K562 (cell line): ENCODE measurements at regions not wholly inside any gene's neighbourhood (a gene's known extent, or its start where the extent isn't known, plus 50 kb on each side); places are given as distances from the start of the nearest gene placed in this dataset.

Source experiments
- ATAC-seq: fragments of 200-7000 bp; cut with Tn5 transposase; 3 replicates; pipeline ENCODE4 v1.9.1; 2020; ENCODE audit warnings: moderate library complexity
- BruUV-seq: library from RNA; stranded (reverse); fragments of 400-500 nt; replicated peaks from 2 replicates; lab custom pipeline; 2021; lab: Mats Ljungman, UMichigan
- CTCF ChIA-PET: fragments of 300-600 bp; formaldehyde crosslinking; extraction: SDS; loops from one replicate; lab custom pipeline; 2021; ENCODE audit warnings: low intra/inter-chr PET ratio; lab: Yijun Ruan, JAX
- POLR2A ChIA-PET: fragments of 300-600, 350-650 bp; sonication (Branson Sonifier 250); formaldehyde crosslinking; extraction: SDS; loops from one replicate; lab custom pipeline; 2021; ENCODE audit warnings: antibody characterized with exemption, inconsistent platforms; lab: Yijun Ruan, JAX
- DNase-seq, 4 experiments: peaks; one replicate each; pipeline versions ENCODE4 v3.0.0 to v3.0.0-alpha.2; 2011 to 2018; ENCODE audit warnings: low spot score in 3 of 4, mixed read lengths in 3 of 4; ENCODE audit errors: extremely low read depth in 1 of 4
- FAIRE-seq: peaks from 2 replicates; lab custom pipeline; 2011; peaks lifted over from hg19 to GRCh38; lab: Jason Lieb, UNC
- H2AFZ ChIP-seq: 2 replicates; pipeline ENCODE4 v1.6.0; 2011; ENCODE audit warnings: low read depth, low read length, control low read depth, inconsistent platforms
- H3K27ac ChIP-seq: fragments of 200-600 bp; 3 replicates; pipeline ENCODE4 v1.8.0; 2011; ENCODE audit warnings: low read depth, mild to moderate bottlenecking, control low read depth, inconsistent platforms, low read length, moderate library complexity, mixed read lengths; ENCODE audit errors: extremely low read depth
- H3K27me3 ChIP-seq, 2 experiments: fragments of 300-600 bp in 1 of 2; 2 replicates in 1 of 2; 3 replicates in 1 of 2; pipeline versions ENCODE4 v1.6.0 to v1.8.0; 2011; ENCODE audit warnings: inconsistent platforms in 2 of 2, low read length in 2 of 2, mild to moderate bottlenecking in 1 of 2, mixed read lengths in 1 of 2, moderate library complexity in 1 of 2; ENCODE audit not compliant: control insufficient read depth in 2 of 2, insufficient read depth in 2 of 2
- H3K36me3 ChIP-seq: fragments of 300-600 bp; 3 replicates; pipeline ENCODE4 v1.8.0; 2011; ENCODE audit warnings: mild to moderate bottlenecking, low read length, inconsistent platforms; ENCODE audit not compliant: control insufficient read depth, insufficient read depth
- H3K4me1 ChIP-seq, 2 experiments: fragments of 200-600 bp in 1 of 2; replicated peaks in 1 of 2; 2 replicates in 1 of 2; 3 replicates in 1 of 2; pipeline versions ENCODE4 v1.5.1 to v1.8.0; 2011; ENCODE audit warnings: inconsistent platforms in 2 of 2, low read length in 2 of 2, mild to moderate bottlenecking in 1 of 2, mixed read lengths in 1 of 2, moderate library complexity in 1 of 2; ENCODE audit not compliant: control insufficient read depth in 2 of 2, insufficient read depth in 2 of 2
- H3K4me2 ChIP-seq: 2 replicates; pipeline ENCODE4 v1.6.1; 2011; ENCODE audit warnings: low read length, control low read depth, inconsistent platforms, mixed read lengths; ENCODE audit not compliant: insufficient read depth
- H3K4me3 ChIP-seq: fragments of 200-600 bp; sonication (generic), shearing (Covaris generic); 2 replicates; pipeline ENCODE4 v1.5.1; 2016; ENCODE audit warnings: control low read depth, inconsistent platforms
- H3K79me2 ChIP-seq: fragments of 200-600 bp; 3 replicates; pipeline ENCODE4 v1.8.0; 2011; ENCODE audit warnings: low read length, inconsistent platforms; ENCODE audit not compliant: control insufficient read depth, insufficient read depth
- H3K9ac ChIP-seq, 2 experiments: 2 replicates each; pipeline versions ENCODE4 v1.6.0 to v1.6.1; 2011; ENCODE audit warnings: low read depth in 2 of 2, low read length in 2 of 2, control low read depth in 1 of 2, inconsistent platforms in 1 of 2, mild to moderate bottlenecking in 1 of 2, mixed read lengths in 1 of 2; ENCODE audit not compliant: insufficient read depth in 1 of 2
- H3K9me1 ChIP-seq: one replicate; pipeline ENCODE4 v1.6.0; 2011; ENCODE audit warnings: inconsistent platforms, mild to moderate bottlenecking, low read length, moderate library complexity; ENCODE audit not compliant: control insufficient read depth, insufficient read depth
- H3K9me3 ChIP-seq: replicated peaks from 2 replicates; pipeline ENCODE4 v1.5.1; 2011; ENCODE audit warnings: low read depth, low read length, inconsistent platforms; ENCODE audit not compliant: control insufficient read depth, insufficient read depth
- H4K20me1 ChIP-seq: replicated peaks from 2 replicates; pipeline ENCODE4 v1.6.1; 2011; ENCODE audit warnings: low read length, inconsistent platforms, mixed read lengths; ENCODE audit not compliant: control insufficient read depth, insufficient read depth
- CREB3 ChIP-seq: fragments of 450-650 bp; conservative IDR thresholded peaks from 2 replicates; pipeline ENCODE4 v1.6.1; 2016; ENCODE audit warnings: missing genetic modification characterization, low read depth, mild to moderate bottlenecking, missing compliant biosample characterization, moderate library complexity
- HMGN3 ChIP-seq: IDR thresholded peaks from 2 replicates; pipeline ENCODE4 v1.6.1; 2011; ENCODE audit warnings: borderline replicate concordance, low read depth, mild to moderate bottlenecking, mixed read lengths, low read length; ENCODE audit not compliant: insufficient read length; ENCODE audit errors: extremely low read depth
- HNRNPL ChIP-seq: fragments of 200-400 bp; formaldehyde crosslinking; IDR thresholded peaks from 2 replicates; pipeline ENCODE4 v1.6.1; 2017; ENCODE audit warnings: low read depth, mild to moderate bottlenecking, low read length
- NONO ChIP-seq, 2 experiments: fragments of 200-400 bp in 1 of 2; fragments of 450-650 bp in 1 of 2; formaldehyde crosslinking in 1 of 2; IDR thresholded peaks; 2 replicates each; pipeline ENCODE4 v1.6.1; 2017; ENCODE audit warnings: low read depth in 2 of 2, mild to moderate bottlenecking in 2 of 2, moderate library complexity in 2 of 2, low read length in 1 of 2
- NUFIP1 ChIP-seq: fragments of 450-650 bp; IDR thresholded peaks from 2 replicates; pipeline ENCODE4 v1.6.1; 2018; ENCODE audit not compliant: partially characterized antibody
- RBM25 ChIP-seq: fragments of 200-400 bp; formaldehyde crosslinking; IDR thresholded peaks from 2 replicates; pipeline ENCODE4 v1.6.1; 2018; ENCODE audit warnings: low read length, low read depth, moderate library complexity; ENCODE audit not compliant: severe bottlenecking
- WGBS: fragments of 100-300 bp; shearing (Covaris generic); methylation state at CpG from one replicate; pipeline ENCODE4 v1.1.6; 2016; ENCODE audit warnings: low coverage, mixed read lengths; ENCODE audit not compliant: insufficient coverage; ENCODE audit errors: missing lambda C conversion rate; 5-methylcytosine and 5-hydroxymethylcytosine counted together
- in situ Hi-C: fragments of 300-500 bp; cut with MboI; formaldehyde crosslinking; loops from 4 replicates; pipeline ENCODE4 v1.15.0; 2018; ENCODE audit warnings: inconsistent platforms, mixed read lengths
- intact Hi-C: fragments of 100-400 bp; cut with micrococcal nuclease; formaldehyde crosslinking; loops from 2 replicates; pipeline ENCODE4 v1.14.2; 2022
- TF ChIP-seq, protein P1 (sequence below): sonication (generic); IDR thresholded peaks from 2 replicates; pipeline ENCODE4 v1.6.1; 2016
- TF ChIP-seq, protein P2 (sequence below), 2 experiments: fragments of 450-650 bp in 1 of 2; IDR thresholded peaks; 2 replicates each; pipeline ENCODE4 v1.6.1; 2011 to 2017; ENCODE audit warnings: low read depth in 2 of 2, antibody characterized with exemption in 1 of 2, borderline replicate concordance in 1 of 2, low read length in 1 of 2, mild to moderate bottlenecking in 1 of 2, mixed read lengths in 1 of 2; ENCODE audit not compliant: control insufficient read depth in 1 of 2
- TF ChIP-seq, protein P3 (sequence below), 2 experiments: fragments of 450-650 bp in 1 of 2; sonication (generic) in 1 of 2; formaldehyde crosslinking; conservative IDR thresholded peaks; 2 replicates each; pipeline versions ENCODE4 v1.4.0 to v1.8.1; 2020 to 2022; ENCODE audit warnings: mild to moderate bottlenecking in 1 of 2, missing genetic modification reagents in 1 of 2
- TF ChIP-seq, protein P4 (sequence below): fragments of 250-450 bp; sonication (Bioruptor Pico); IDR thresholded peaks from 2 replicates; pipeline ENCODE4 v1.8.0; 2021; ENCODE audit warnings: moderate library complexity, mild to moderate bottlenecking, inconsistent platforms

GRCh38 chr4:45946699-45947098 is 177.2 kb downstream of the GABRG1 start:
- H3K79me2 ChIP-seq: no peaks in the 10 kb centered on the region
- 6% methylated on average over 1 of the region's 1 CpG for WGBS
- H3K9me1 ChIP-seq: no peaks in the 10 kb centered on the region
- no peak for FAIRE-seq
- no peak overlapping the region for H3K9ac ChIP-seq
- no peaks in the 10 kb centered on the region for H3K27me3 ChIP-seq
- intact Hi-C loops (no loop called here), in situ Hi-C loops (no loop called here)
- no peaks in the 10 kb centered on the region for H3K36me3 ChIP-seq
- no peak overlapping the region for H3K4me3 ChIP-seq
- H3K27ac ChIP-seq: no peak overlapping the region
- H3K9me3 ChIP-seq: no peaks in the 10 kb centered on the region; the same call in 1 of the 2 replicates
- TF ChIP-seq RBM25: no peak
- TF ChIP-seq HNRNPL: no peak
- TF ChIP-seq NUFIP1: no peak
- TF ChIP-seq, protein P1, sequence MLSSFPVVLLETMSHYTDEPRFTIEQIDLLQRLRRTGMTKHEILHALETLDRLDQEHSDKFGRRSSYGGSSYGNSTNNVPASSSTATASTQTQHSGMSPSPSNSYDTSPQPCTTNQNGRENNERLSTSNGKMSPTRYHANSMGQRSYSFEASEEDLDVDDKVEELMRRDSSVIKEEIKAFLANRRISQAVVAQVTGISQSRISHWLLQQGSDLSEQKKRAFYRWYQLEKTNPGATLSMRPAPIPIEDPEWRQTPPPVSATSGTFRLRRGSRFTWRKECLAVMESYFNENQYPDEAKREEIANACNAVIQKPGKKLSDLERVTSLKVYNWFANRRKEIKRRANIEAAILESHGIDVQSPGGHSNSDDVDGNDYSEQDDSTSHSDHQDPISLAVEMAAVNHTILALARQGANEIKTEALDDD: no peak
- TF ChIP-seq CREB3 (tag): no peak
- TF ChIP-seq, protein P2, sequence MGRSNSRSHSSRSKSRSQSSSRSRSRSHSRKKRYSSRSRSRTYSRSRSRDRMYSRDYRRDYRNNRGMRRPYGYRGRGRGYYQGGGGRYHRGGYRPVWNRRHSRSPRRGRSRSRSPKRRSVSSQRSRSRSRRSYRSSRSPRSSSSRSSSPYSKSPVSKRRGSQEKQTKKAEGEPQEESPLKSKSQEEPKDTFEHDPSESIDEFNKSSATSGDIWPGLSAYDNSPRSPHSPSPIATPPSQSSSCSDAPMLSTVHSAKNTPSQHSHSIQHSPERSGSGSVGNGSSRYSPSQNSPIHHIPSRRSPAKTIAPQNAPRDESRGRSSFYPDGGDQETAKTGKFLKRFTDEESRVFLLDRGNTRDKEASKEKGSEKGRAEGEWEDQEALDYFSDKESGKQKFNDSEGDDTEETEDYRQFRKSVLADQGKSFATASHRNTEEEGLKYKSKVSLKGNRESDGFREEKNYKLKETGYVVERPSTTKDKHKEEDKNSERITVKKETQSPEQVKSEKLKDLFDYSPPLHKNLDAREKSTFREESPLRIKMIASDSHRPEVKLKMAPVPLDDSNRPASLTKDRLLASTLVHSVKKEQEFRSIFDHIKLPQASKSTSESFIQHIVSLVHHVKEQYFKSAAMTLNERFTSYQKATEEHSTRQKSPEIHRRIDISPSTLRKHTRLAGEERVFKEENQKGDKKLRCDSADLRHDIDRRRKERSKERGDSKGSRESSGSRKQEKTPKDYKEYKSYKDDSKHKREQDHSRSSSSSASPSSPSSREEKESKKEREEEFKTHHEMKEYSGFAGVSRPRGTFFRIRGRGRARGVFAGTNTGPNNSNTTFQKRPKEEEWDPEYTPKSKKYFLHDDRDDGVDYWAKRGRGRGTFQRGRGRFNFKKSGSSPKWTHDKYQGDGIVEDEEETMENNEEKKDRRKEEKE (IDR thresholded peaks at IDR 0.05; ENCODE audit: borderline replicate concordance in 1 of 2, control insufficient read depth in 1 of 2, low read depth in 2 of 2, low read length in 1 of 2): no peak
- TF ChIP-seq HMGN3: no peak
- TF ChIP-seq, protein P3, sequence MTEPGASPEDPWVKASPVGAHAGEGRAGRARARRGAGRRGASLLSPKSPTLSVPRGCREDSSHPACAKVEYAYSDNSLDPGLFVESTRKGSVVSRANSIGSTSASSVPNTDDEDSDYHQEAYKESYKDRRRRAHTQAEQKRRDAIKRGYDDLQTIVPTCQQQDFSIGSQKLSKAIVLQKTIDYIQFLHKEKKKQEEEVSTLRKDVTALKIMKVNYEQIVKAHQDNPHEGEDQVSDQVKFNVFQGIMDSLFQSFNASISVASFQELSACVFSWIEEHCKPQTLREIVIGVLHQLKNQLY (CRISPR knock-in tag; conservative IDR thresholded peaks at IDR 0.05): no peak
- no peak for TF ChIP-seq NONO (IDR thresholded peaks at IDR 0.05; ENCODE audit: low read depth in 2 of 2, low read length in 1 of 2)
- TF ChIP-seq, protein P4, sequence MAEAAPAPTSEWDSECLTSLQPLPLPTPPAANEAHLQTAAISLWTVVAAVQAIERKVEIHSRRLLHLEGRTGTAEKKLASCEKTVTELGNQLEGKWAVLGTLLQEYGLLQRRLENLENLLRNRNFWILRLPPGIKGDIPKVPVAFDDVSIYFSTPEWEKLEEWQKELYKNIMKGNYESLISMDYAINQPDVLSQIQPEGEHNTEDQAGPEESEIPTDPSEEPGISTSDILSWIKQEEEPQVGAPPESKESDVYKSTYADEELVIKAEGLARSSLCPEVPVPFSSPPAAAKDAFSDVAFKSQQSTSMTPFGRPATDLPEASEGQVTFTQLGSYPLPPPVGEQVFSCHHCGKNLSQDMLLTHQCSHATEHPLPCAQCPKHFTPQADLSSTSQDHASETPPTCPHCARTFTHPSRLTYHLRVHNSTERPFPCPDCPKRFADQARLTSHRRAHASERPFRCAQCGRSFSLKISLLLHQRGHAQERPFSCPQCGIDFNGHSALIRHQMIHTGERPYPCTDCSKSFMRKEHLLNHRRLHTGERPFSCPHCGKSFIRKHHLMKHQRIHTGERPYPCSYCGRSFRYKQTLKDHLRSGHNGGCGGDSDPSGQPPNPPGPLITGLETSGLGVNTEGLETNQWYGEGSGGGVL: no peak
- POLR2A ChIA-PET: no interaction called here
- no peak overlapping the region for H3K4me2 ChIP-seq
- no peaks in the 10 kb centered on the region for H3K4me1 ChIP-seq
- no peaks in the 10 kb centered on the region for H4K20me1 ChIP-seq
- no peak for ATAC-seq
- DNase-seq: no peak
- H2AFZ ChIP-seq: no peak overlapping the region
- CTCF ChIA-PET: no interaction called here
- no TSS peak for BruUV-seq
